Kidney epithelial cell (primary cell): ENCODE measurements at regions not wholly inside any gene's neighbourhood (a gene's known extent, or its start where the extent isn't known, plus 50 kb on each side); places are given as distances from the start of the nearest gene placed in this dataset.

ENCODE experiments used
- DNase-seq: peaks from one replicate; pipeline ENCODE4 v3.0.0-alpha.2; 2010; ENCODE audit warnings: low read depth
- H3K27me3 ChIP-seq: 2 replicates; pipeline ENCODE4 v1.6.0; 2011; ENCODE audit warnings: low read length; ENCODE audit not compliant: control insufficient read depth, insufficient read depth
- H3K36me3 ChIP-seq: 2 replicates; pipeline ENCODE4 v1.5.1; 2011; ENCODE audit warnings: low read length; ENCODE audit not compliant: control insufficient read depth, insufficient read depth
- H3K4me3 ChIP-seq: 2 replicates; pipeline ENCODE4 v1.5.1; 2011; ENCODE audit warnings: low read depth, mild to moderate bottlenecking, control low read depth, low read length
- TF ChIP-seq, protein P1 (sequence below): IDR thresholded peaks from 2 replicates; pipeline ENCODE4 v1.5.1; 2011; ENCODE audit warnings: mild to moderate bottlenecking, moderate library complexity, low read length, control low read depth, inconsistent platforms; ENCODE audit not compliant: insufficient read depth, poor library complexity, severe bottlenecking

DNA sequence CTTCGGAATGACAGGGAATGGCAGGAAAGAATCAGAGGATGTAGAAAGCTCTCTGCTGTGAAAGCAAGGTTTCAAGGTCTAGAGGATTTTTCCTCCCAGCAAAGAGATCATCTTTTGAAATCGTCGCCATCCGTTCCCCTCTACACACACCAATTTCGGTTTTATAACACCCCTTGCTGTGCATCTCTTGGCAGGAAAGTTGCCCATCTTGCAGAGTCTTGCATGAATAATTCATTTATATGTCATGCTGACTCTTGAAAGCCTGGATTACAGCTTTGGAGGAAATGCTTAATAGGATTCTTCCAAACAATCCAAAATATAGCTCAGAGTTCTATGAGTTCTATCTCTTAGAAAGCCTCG, 262.7 kb downstream of the CHL1 start:
- H3K36me3 ChIP-seq = no peaks in the 10 kb centered on the region
- TF ChIP-seq, protein P1, sequence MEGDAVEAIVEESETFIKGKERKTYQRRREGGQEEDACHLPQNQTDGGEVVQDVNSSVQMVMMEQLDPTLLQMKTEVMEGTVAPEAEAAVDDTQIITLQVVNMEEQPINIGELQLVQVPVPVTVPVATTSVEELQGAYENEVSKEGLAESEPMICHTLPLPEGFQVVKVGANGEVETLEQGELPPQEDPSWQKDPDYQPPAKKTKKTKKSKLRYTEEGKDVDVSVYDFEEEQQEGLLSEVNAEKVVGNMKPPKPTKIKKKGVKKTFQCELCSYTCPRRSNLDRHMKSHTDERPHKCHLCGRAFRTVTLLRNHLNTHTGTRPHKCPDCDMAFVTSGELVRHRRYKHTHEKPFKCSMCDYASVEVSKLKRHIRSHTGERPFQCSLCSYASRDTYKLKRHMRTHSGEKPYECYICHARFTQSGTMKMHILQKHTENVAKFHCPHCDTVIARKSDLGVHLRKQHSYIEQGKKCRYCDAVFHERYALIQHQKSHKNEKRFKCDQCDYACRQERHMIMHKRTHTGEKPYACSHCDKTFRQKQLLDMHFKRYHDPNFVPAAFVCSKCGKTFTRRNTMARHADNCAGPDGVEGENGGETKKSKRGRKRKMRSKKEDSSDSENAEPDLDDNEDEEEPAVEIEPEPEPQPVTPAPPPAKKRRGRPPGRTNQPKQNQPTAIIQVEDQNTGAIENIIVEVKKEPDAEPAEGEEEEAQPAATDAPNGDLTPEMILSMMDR = no peak
- H3K4me3 ChIP-seq = no peak overlapping the region
- H3K27me3 ChIP-seq = no peaks in the 10 kb centered on the region
- no peak for DNase-seq

DNA sequence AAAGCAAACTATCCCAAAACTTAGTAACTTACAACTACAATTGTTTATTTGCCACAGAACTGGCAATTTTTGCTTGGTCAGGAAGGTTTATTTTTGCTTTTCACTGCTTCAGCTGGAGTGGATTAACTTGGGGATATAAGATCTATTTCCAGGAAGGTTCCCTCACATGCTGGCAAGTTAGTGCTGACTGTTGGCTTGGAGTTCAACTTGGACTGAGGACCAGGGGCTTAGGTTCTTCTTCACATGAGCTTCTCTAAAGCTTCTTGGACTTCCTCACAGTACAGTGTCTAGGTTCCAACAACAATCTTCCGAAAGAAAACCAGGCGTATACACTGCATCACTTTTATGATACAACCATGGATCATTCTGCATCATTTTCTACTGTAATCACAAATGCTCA, 264.4 kb downstream of the CHL1 start:
- H3K36me3 ChIP-seq = no peaks in the 10 kb centered on the region
- DNase-seq = no peak
- H3K27me3 ChIP-seq = no peaks in the 10 kb centered on the region
- no peak overlapping the region for H3K4me3 ChIP-seq
- TF ChIP-seq, protein P1 = no peak

DNA sequence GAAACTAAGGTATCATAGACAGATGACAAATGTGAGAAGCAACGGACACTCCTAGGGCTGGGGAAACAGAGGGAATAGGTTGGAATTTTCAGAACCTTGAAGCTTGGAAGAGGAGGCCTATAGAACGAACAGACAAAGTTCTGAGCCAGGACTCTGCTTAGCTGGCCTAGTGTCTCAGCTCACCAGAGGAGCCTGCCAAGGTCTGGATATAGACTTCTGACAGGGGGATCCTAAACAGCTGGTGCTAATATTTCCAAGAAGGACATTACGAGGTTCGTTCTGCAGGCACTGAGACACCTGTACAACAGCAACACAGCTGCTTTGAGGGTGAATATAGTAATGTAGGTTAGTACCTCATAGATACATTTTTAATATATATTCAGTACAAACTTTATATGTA, 266.3 kb downstream of the CHL1 start:
- TF ChIP-seq, protein P1 = no peak

DNA sequence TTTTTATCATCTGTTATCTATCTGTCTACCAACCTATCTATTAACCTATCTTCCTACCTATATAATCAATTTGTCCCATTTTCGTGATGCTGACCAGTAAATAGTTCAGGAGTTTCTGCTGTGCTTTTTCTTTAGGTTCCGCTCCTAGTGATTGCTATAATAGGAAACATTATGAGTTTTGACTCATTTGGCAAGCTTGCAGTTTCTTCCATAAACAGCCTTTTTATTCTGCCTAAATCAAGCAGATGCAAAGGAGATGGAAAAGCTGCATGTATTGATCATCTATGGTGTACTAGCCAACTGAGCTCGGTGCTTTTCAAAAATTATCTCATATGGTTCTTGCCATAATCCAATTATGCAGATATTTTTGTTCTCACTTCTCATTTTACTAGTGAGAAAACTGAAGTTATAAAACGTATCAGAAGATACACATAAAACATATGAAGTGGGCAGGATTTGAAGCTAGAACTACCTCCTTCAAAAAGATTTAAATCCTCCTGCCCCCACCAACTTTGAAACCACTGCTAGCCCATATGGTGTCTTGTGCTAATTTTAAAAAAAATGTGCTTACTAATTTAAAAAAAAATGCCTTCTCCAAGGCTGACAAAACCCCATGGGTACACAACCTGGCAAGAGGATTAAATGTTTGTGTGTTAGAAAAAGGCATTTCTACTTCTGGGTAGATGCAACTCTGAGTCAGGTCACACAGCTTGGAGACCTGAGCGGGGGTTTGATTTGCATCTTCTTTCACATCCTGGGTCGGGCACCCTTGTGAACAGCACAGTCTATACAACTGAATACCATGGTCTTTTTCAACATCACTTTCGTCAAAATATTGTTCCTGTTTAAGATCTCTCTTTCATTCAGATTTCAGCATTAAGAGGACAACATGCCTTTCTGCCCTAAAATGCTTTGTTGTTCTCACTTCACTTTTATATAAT, 267.0 kb downstream of the CHL1 start:
- no peaks in the 10 kb centered on the region for H3K36me3 ChIP-seq
- no peak for DNase-seq
- no peak overlapping the region for H3K4me3 ChIP-seq
- TF ChIP-seq, protein P1 = no peak
- no peaks in the 10 kb centered on the region for H3K27me3 ChIP-seq

More for the DNA sequence above, 266.3 kb downstream of the CHL1 start:
- Histone ChIP-seq H3K36me3 (no peaks in the 10 kb centered on the region), H3K27me3 (no peaks in the 10 kb centered on the region), H3K4me3 (no peak overlapping the region)
- DNase-seq = no peak

DNA sequence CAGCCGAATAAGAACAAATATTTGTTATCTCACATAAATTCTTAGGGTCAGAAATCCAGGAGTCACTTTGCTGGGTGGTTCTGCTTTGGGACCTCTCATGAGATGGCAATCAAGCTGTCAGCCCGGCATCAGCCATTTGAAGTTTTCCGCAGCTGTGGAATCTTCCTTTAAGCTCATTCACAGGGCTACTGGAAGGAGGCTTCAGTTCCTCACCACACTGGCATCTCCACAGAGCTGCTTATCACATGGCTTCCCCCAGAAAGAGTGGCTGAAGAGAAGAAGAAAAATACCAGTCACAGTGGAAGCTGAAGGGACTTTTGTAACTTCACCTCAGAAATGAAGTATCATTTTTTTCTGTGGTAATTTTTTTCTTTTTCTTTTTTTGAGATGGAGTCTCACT, 267.7 kb downstream of the CHL1 start:
- Histone ChIP-seq H3K4me3 (no peak overlapping the region), H3K36me3 (no peaks in the 10 kb centered on the region), H3K27me3 (no peaks in the 10 kb centered on the region)
- TF ChIP-seq, protein P1 = no peak
- DNase-seq = no peak

DNA sequence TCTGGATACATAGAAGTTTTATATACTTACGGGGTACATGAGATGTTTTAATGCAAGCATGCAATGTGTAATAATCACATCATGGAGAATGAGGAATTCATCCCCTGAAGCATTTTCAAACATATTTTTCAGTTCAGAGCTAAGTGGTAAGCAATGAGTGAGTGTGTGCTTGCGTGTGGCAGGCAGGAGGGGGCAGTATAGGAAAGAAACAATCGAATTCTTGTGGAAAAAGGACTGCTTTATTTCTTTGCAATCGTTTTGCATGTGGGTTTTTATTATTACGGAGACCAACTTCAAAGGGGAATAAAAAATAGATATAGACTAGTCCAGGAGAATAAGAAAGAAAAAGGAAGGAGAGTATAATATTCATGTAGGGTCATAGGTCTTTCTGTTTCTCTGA, 271.6 kb downstream of the CHL1 start:
- TF ChIP-seq, protein P1 = peak; percentile 69
- no peak for DNase-seq
- Histone ChIP-seq H3K27me3 (no peaks in the 10 kb centered on the region), H3K4me3 (no peak overlapping the region), H3K36me3 (no peaks in the 10 kb centered on the region)
